PC-3 (cell line): ENCODE measurements at regions not wholly inside any gene's neighbourhood (a gene's known extent, or its start where the extent isn't known, plus 50 kb on each side); places are given as distances from the start of the nearest gene placed in this dataset.

Source experiments
- CTCF ChIP-seq: fragments of 300-600 bp; sonication (generic); conservative IDR thresholded peaks from 2 replicates; pipeline ENCODE4 v1.5.1; 2017; ENCODE audit warnings: antibody characterized with exemption, low read depth, mild to moderate bottlenecking, low read length
- EZH2 ChIP-seq: fragments of 300-600 bp; sonication (generic); IDR thresholded peaks from one replicate; pipeline ENCODE4 v1.6.1; 2017; ENCODE audit warnings: antibody characterized with exemption, mild to moderate bottlenecking, low read length; ENCODE audit not compliant: unreplicated experiment
- EZH2phosphoT487 ChIP-seq: fragments of 300-600 bp; sonication (generic); IDR thresholded peaks from 2 replicates; pipeline ENCODE4 v1.6.1; 2018; ENCODE audit warnings: mild to moderate bottlenecking, antibody characterized with exemption, low read length, borderline replicate concordance

DNA sequence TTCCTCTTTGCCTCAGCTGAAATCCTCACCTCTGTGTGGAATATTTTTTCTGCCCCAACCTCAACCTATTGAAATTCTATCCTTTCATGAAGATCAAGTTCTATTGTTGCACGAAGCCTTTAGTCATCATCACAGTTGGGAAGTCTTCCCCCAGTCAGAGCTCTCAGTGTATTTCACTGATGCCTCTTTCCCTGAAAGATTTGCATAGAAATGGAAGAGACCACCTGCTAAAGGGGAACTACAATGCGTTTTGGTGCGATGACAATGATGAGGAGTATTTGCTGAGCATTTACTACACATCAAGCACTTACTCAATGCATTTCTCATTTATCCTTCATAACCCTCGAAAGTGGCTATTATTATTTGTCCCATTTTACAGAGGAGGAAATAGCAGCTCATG, 151.2 kb upstream of the KLF3 start:
- TF ChIP-seq CTCF, result no peak
- TF ChIP-seq EZH2, result no peak
- TF ChIP-seq EZH2phosphoT487, result no peak
